OCI-LY7 (cell line): ENCODE measurements at regions not wholly inside any gene's neighbourhood (a gene's known extent, or its start where the extent isn't known, plus 50 kb on each side); places are given as distances from the start of the nearest gene placed in this dataset.

Experiments
- BruUV-seq: library from RNA; stranded (reverse); fragments of 400-500 nt; replicated peaks from 2 replicates; lab custom pipeline; 2021; lab: Mats Ljungman, UMichigan
- CTCF ChIA-PET: fragments of 300-600 bp; sonication (Branson Sonifier 250); formaldehyde crosslinking; loops from one replicate; lab custom pipeline; 2022; ENCODE audit warnings: antibody characterized with exemption; ENCODE audit not compliant: unreplicated experiment; lab: Charles Lee
- POLR2A ChIA-PET: fragments of 300-600 bp; sonication (Branson Sonifier 250); formaldehyde crosslinking; loops from one replicate; lab custom pipeline; 2022; ENCODE audit warnings: antibody characterized with exemption; lab: Charles Lee
- DNase-seq: peaks from one replicate; pipeline ENCODE4 v3.0.0-alpha.2; 2015; ENCODE audit warnings: low spot score
- H2AFZ ChIP-seq: fragments of 200-600 bp; sonication (generic), shearing (Covaris generic); 2 replicates; pipeline ENCODE4 v1.6.1; 2014; ENCODE audit warnings: mild to moderate bottlenecking, antibody characterized with exemption, low read length, moderate library complexity
- H3K27ac ChIP-seq: fragments of 200-600 bp; sonication (generic); 2 replicates; pipeline ENCODE4 v1.5.1; 2014; ENCODE audit warnings: mixed run types, low read depth, mild to moderate bottlenecking, moderate library complexity, low read length, inconsistent platforms; ENCODE audit not compliant: poor library complexity, severe bottlenecking
- H3K36me3 ChIP-seq: fragments of 200-600 bp; sonication (generic); 2 replicates; pipeline ENCODE4 v1.6.1; 2014; ENCODE audit warnings: mild to moderate bottlenecking, antibody characterized with exemption, low read length, moderate library complexity, mixed read lengths; ENCODE audit not compliant: insufficient read depth
- H3K4me1 ChIP-seq: fragments of 200-600 bp; sonication (generic); 2 replicates; pipeline ENCODE4 v1.5.1; 2014; ENCODE audit warnings: mild to moderate bottlenecking, low read length; ENCODE audit not compliant: insufficient read depth, poor library complexity, severe bottlenecking
- H3K4me2 ChIP-seq: fragments of 200-600 bp; sonication (generic); 2 replicates; pipeline ENCODE4 v1.6.1; 2014; ENCODE audit warnings: mild to moderate bottlenecking, low read length
- H3K4me3 ChIP-seq: fragments of 200-600 bp; sonication (generic); 2 replicates; pipeline ENCODE4 v1.5.1; 2014; ENCODE audit warnings: mild to moderate bottlenecking, low read depth, low read length; ENCODE audit not compliant: poor library complexity, severe bottlenecking
- H3K79me2 ChIP-seq: fragments of 200-600 bp; sonication (generic); 2 replicates; pipeline ENCODE4 v1.6.1; 2016; ENCODE audit warnings: low read depth, mild to moderate bottlenecking, low read length, moderate library complexity, mixed read lengths; ENCODE audit not compliant: insufficient read depth
- H3K9me2 ChIP-seq: fragments of 200-600 bp; sonication (generic); 2 replicates; pipeline ENCODE4 v1.6.1; 2016; ENCODE audit warnings: mild to moderate bottlenecking, low read length, mixed read lengths; ENCODE audit not compliant: insufficient read depth
- H3K9me3 ChIP-seq: fragments of 200-600 bp; sonication (generic); 2 replicates; pipeline ENCODE4 v1.6.1; 2014; ENCODE audit warnings: mild to moderate bottlenecking, mixed run types, low read length, mixed read lengths
- H4K20me1 ChIP-seq: fragments of 200-600 bp; sonication (generic); 2 replicates; pipeline ENCODE4 v1.6.1; 2014; ENCODE audit warnings: mild to moderate bottlenecking, antibody characterized with exemption, low read length, moderate library complexity, mixed read lengths; ENCODE audit not compliant: insufficient read depth
- EZH2phosphoT487 ChIP-seq: fragments of 200-600 bp; sonication (generic); IDR thresholded peaks from 2 replicates; pipeline ENCODE4 v1.6.1; 2018; ENCODE audit warnings: low read depth, borderline replicate concordance, mild to moderate bottlenecking, mixed run types, antibody characterized with exemption, low read length, moderate library complexity, mixed read lengths
- intact Hi-C: fragments of 100-400 bp; cut with micrococcal nuclease; formaldehyde crosslinking; loops from one replicate; pipeline ENCODE4 v1.10.0; 2022; ENCODE audit not compliant: unreplicated experiment
- TF ChIP-seq, protein P1 (sequence below): fragments of 200-600 bp; sonication (generic); conservative IDR thresholded peaks from 2 replicates; pipeline ENCODE4 v1.5.1; 2014; ENCODE audit warnings: mild to moderate bottlenecking, antibody characterized with exemption, low read length, moderate library complexity, mixed read lengths

DNA sequence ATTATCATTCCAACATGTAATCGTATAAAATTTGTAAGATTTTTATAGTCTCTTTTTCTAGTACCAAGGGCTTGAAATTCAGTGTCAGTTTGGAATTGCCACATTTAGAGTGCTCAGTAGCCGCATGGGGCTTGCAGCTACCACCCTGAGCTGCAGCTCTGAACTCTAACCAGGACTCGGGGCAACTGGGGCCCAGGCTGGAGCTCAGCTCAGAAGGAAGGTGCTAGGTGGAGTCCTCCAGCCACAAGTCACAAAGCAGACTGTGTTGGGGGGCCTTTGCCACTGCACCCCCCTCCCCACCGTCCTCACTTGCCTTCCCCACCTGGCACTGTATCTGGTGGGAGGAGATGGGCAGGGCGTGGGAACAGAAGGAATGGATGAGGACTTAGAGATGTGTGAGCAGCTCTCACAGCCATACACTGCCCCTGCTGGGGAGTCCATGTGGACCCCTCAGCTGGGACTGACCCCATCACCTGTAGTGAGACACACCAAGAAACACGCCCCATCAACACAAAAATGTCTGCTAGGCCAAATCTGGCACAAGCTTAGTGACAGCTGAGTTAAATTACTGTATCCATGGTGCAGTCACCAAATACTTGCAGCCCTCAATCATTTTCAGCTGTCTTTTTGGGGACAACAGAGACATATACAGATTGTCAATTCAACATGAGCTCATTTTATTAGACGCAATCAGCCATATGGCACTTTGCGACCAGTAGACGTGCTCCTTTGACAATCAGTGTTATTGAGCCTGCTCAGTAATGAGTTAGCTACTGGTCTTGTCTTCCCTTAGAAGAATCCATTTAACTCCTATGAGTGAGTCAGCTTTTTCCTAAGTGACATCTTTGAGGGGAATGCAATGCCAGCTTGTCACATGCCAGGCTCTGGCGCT, 241.7 kb upstream of the RAB4A start:
- no peak for DNase-seq
- Histone ChIP-seq H3K4me3 (no peak overlapping the region), H3K4me2 (no peak overlapping the region), H2AFZ (no peak overlapping the region), H3K4me1 (peaks cover 16% of the 10 kb centered on the region), H3K27ac (no peak overlapping the region), H3K79me2 (no peaks in the 10 kb centered on the region), H3K9me2 (no peaks in the 10 kb centered on the region), H4K20me1 (no peaks in the 10 kb centered on the region), H3K9me3 (no peaks in the 10 kb centered on the region), H3K36me3 (no peaks in the 10 kb centered on the region)
- CTCF ChIA-PET = no interaction called here
- POLR2A ChIA-PET = interaction anchor here (0.9 kb wide), 2 partner anchors 109 to 124 kb away, joined by 3 read pairs; no protein-coding TSS in a partner anchor
- intact Hi-C loops = no loop called here
- BruUV-seq = no TSS peak
- TF ChIP-seq, protein P1, sequence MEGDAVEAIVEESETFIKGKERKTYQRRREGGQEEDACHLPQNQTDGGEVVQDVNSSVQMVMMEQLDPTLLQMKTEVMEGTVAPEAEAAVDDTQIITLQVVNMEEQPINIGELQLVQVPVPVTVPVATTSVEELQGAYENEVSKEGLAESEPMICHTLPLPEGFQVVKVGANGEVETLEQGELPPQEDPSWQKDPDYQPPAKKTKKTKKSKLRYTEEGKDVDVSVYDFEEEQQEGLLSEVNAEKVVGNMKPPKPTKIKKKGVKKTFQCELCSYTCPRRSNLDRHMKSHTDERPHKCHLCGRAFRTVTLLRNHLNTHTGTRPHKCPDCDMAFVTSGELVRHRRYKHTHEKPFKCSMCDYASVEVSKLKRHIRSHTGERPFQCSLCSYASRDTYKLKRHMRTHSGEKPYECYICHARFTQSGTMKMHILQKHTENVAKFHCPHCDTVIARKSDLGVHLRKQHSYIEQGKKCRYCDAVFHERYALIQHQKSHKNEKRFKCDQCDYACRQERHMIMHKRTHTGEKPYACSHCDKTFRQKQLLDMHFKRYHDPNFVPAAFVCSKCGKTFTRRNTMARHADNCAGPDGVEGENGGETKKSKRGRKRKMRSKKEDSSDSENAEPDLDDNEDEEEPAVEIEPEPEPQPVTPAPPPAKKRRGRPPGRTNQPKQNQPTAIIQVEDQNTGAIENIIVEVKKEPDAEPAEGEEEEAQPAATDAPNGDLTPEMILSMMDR = no peak
- no peak for TF ChIP-seq EZH2phosphoT487

DNA sequence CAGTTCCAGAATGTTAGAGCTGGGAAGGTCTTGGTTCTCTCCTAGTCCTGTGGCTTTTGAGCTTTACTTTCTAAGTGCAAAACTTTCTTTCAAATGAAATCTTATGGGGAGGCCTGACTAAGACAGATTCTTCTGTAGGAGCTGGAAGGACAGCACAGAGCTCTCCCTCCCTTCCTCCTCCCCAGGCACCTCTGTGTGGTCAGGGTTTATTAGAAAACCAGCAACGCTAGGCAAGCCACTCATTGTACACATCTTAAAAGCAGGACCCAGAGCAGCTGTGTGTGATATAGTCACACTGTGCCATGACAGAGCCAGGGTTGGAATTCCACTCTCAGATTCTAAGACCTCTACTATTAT, 241.1 kb upstream of the RAB4A start:
- Histone ChIP-seq H3K36me3 (no peaks in the 10 kb centered on the region), H3K27ac (no peak overlapping the region), H3K79me2 (no peaks in the 10 kb centered on the region), H3K9me2 (no peaks in the 10 kb centered on the region), H3K4me2 (no peak overlapping the region), H3K4me1 (peaks cover 22% of the 10 kb centered on the region), H3K9me3 (no peaks in the 10 kb centered on the region), H3K4me3 (no peak overlapping the region), H4K20me1 (no peaks in the 10 kb centered on the region), H2AFZ (no peak overlapping the region)
- intact Hi-C loops = no loop called here
- no TSS peak for BruUV-seq
- POLR2A ChIA-PET = interaction anchor here (0.9 kb wide), 2 partner anchors 108 to 124 kb away, joined by 3 read pairs; no protein-coding TSS in a partner anchor
- no peak for TF ChIP-seq EZH2phosphoT487
- TF ChIP-seq, protein P1 = no peak
- CTCF ChIA-PET = no interaction called here
- no peak for DNase-seq

DNA sequence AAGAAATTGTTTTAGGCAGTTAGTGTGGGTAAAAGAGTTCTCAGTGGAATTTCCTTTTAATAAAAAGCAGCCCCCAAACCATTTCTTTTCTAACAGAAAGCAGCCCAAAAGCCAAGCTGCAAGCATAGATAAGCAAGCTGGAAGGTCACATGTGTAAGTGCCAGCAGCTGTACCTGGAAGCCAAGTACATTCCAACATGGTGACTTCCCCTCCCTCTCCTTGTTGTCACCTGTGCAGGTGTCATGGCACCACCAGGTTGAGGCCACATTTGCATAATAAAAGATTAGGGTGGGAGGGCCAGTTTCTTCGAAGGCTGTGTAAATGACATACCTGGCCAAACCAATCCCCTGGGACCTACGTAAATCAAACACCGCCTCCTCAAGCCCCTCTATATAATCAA, 240.3 kb upstream of the RAB4A start:
- TF ChIP-seq EZH2phosphoT487 = no peak
- TF ChIP-seq, protein P1 = no peak
- H3K9me2 ChIP-seq = no peaks in the 10 kb centered on the region
- H3K4me3 ChIP-seq = no peak overlapping the region
- H3K4me1 ChIP-seq = peaks cover 30% of the 10 kb centered on the region
- POLR2A ChIA-PET = no interaction called here
- H3K9me3 ChIP-seq = no peaks in the 10 kb centered on the region
- no peak overlapping the region for H3K4me2 ChIP-seq
- DNase-seq = no peak
- H4K20me1 ChIP-seq = no peaks in the 10 kb centered on the region
- CTCF ChIA-PET = no interaction called here
- intact Hi-C loops = no loop called here
- no peaks in the 10 kb centered on the region for H3K79me2 ChIP-seq
- no peak overlapping the region for H3K27ac ChIP-seq
- H3K36me3 ChIP-seq = no peaks in the 10 kb centered on the region
- no TSS peak for BruUV-seq
- H2AFZ ChIP-seq = no peak overlapping the region
